ENCODE measurements at regions not wholly inside any gene's neighbourhood (a gene's known extent, or its start where the extent isn't known, plus 50 kb on each side); places are given as distances from the start of the nearest gene placed in this dataset.
"Not testable (repeated sequence)": the region's sequence is repeated elsewhere in the genome, so short reads cannot be mapped to it uniquely, and the experiment has no call there.

GRCh38 chr4:12471193-12471592 lies 1012.9 kb downstream of the RAB28 start:
- Histone ChIP-seq H3K36me3 (no peaks in the 10 kb centered on the region), H3K4me3 (no peak overlapping the region), H3K9me3 (no peaks in the 10 kb centered on the region), H3K27me3 (no peaks in the 10 kb centered on the region), H3K27ac (no peak overlapping the region), H3K4me1 (no peaks in the 10 kb centered on the region)
- intact Hi-C loops (cut with DNase I; ENCODE audit: low total_unique reads), result no loop called here
- DNase-seq, result no peak
- TF ChIP-seq CTCF (IDR thresholded peaks at IDR 0.05) (no peak), POLR2A (IDR thresholded peaks at IDR 0.05) (no peak)

- H3K36me3 ChIP-seq; H3K4me3 ChIP-seq; intact Hi-C loops (cut with DNase I; ENCODE audit: low total_unique reads); H3K27me3 ChIP-seq; H3K4me1 ChIP-seq; DNase-seq; H3K27ac ChIP-seq; H3K9me3 ChIP-seq: not testable (repeated sequence)
Measured at GRCh38 chr4:12461576-12461975, 1022.6 kb downstream of the RAB28 start.

DNA sequence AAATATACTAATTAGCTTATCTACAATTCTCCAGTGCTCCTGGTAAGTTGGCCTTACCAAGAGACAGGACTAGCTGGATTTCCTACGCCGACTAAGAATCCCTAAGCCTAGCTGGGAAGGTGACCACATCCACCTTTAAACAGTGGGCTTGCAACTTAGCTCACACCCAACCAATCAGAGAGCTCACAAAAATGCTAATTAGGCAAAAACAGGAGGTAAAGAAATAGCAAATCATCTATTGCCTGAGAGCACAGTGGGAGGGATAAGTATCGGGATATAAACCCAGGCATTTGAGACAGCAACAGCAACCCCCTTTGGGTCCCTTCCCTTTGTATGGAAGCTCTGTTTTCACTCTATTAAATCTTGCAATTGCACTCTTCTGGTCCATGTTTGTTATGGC lies 1025.0 kb downstream of the RAB28 start:
- no peak overlapping the region for H3K4me3 ChIP-seq
- H3K27me3 ChIP-seq, result no peaks in the 10 kb centered on the region
- DNase-seq, result no peak
- no peak overlapping the region for H3K27ac ChIP-seq
- intact Hi-C loops (cut with DNase I; ENCODE audit: low total_unique reads), result no loop called here
- no peaks in the 10 kb centered on the region for H3K9me3 ChIP-seq
- TF ChIP-seq POLR2A (IDR thresholded peaks at IDR 0.05), result no peak
- no peak for TF ChIP-seq CTCF (IDR thresholded peaks at IDR 0.05)
- no peaks in the 10 kb centered on the region for H3K4me1 ChIP-seq
- H3K36me3 ChIP-seq, result no peaks in the 10 kb centered on the region

DNA sequence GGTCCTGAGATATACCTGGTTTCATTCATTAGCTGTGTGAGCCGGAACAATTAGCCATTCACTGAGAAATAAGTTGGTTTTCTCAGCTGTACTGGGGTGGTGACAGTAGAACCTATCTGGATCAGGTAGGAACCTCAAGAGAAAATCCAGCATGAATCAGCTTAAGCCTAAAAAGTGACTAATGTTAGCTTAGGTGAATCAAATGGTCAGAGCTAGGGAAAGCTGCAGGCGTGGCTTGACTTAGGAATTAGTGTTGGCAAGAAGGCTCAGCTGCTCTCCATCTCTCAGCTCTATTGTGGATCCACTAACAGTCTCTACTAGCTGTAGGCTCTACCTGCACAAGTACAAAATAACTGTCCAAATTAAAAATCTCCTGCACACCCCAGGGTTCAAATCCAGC lies 1025.5 kb downstream of the RAB28 start:
- no peaks in the 10 kb centered on the region for H3K4me1 ChIP-seq
- no peaks in the 10 kb centered on the region for H3K36me3 ChIP-seq
- no peak overlapping the region for H3K27ac ChIP-seq
- intact Hi-C loops (cut with DNase I; ENCODE audit: low total_unique reads), result no loop called here
- no peak overlapping the region for H3K4me3 ChIP-seq
- no peak for TF ChIP-seq POLR2A (IDR thresholded peaks at IDR 0.05)
- TF ChIP-seq CTCF (IDR thresholded peaks at IDR 0.05), result no peak
- no peaks in the 10 kb centered on the region for H3K9me3 ChIP-seq
- DNase-seq, result no peak
- no peaks in the 10 kb centered on the region for H3K27me3 ChIP-seq

GRCh38 chr4:12452291-12452690 lies 1023.6 kb upstream of the HS3ST1 start:
- Histone ChIP-seq H3K4me1 (no peaks in the 10 kb centered on the region), H3K27ac (no peak overlapping the region), H3K27me3 (no peaks in the 10 kb centered on the region), H3K9me3 (no peaks in the 10 kb centered on the region), H3K36me3 (no peaks in the 10 kb centered on the region), H3K4me3 (no peak overlapping the region)
- intact Hi-C loops (cut with DNase I; ENCODE audit: low total_unique reads), result no loop called here
- TF ChIP-seq POLR2A (IDR thresholded peaks at IDR 0.05) (no peak), CTCF (IDR thresholded peaks at IDR 0.05) (no peak)
- DNase-seq, result no peak

DNA sequence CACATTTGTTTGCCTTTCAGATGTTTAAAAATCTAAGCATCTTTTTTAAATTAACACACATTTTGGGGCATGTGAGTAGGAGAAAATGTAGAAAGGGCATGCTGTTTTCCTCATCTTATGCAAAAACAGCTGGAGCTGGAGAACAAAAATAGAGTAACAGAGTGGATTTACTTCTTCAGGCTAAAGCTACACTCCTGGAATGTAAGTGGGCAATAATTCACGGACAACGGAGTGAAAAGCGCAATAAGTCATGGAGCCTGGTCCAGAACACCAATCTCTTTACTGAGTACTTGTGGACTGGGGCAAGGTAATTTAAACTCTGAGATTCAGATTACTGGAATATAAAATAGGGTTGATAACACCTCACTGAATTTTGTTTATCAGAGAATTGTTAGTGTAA lies 1018.8 kb upstream of the HS3ST1 start:
- Histone ChIP-seq H3K4me1 (no peaks in the 10 kb centered on the region), H3K4me3 (no peak overlapping the region), H3K36me3 (no peaks in the 10 kb centered on the region), H3K9me3 (no peaks in the 10 kb centered on the region), H3K27me3 (no peaks in the 10 kb centered on the region), H3K27ac (peak overlapping the region in 1 of 2 donors; percentile 9)
- TF ChIP-seq CTCF (IDR thresholded peaks at IDR 0.05) (no peak), POLR2A (IDR thresholded peaks at IDR 0.05) (no peak)
- DNase-seq, result no peak
- intact Hi-C loops (cut with DNase I; ENCODE audit: low total_unique reads), result no loop called here
